IMR-90 (cell line): ENCODE measurements at regions not wholly inside any gene's neighbourhood (a gene's known extent, or its start where the extent isn't known, plus 50 kb on each side); places are given as distances from the start of the nearest gene placed in this dataset.

Source experiments
- BHLHE40 ChIP-seq: fragments of 150-350 bp; IDR thresholded peaks from 2 replicates; pipeline ENCODE4 v1.6.1; 2016; ENCODE audit warnings: mild to moderate bottlenecking, low read depth, low read length
- CEBPB ChIP-seq: IDR thresholded peaks from 2 replicates; pipeline ENCODE4 v1.6.1; 2012; ENCODE audit warnings: low read depth, low read length, improper control_type of control experiment
- CHD1 ChIP-seq: IDR thresholded peaks from 2 replicates; pipeline ENCODE4 v1.6.1; 2012; ENCODE audit warnings: low read depth, low read length, improper control_type of control experiment
- CTCF ChIP-seq: conservative IDR thresholded peaks from 2 replicates; pipeline ENCODE4 v1.5.1; 2012; ENCODE audit warnings: mild to moderate bottlenecking, low read depth, low read length, improper control_type of control experiment
- FOS ChIP-seq: fragments of 150-350 bp; IDR thresholded peaks from 2 replicates; pipeline ENCODE4 v1.6.1; 2016; ENCODE audit warnings: low read depth, low read length
- MAFK ChIP-seq: IDR thresholded peaks from 2 replicates; pipeline ENCODE4 v1.6.1; 2012; ENCODE audit warnings: low read depth, low read length, improper control_type of control experiment
- MXI1 ChIP-seq: IDR thresholded peaks from 2 replicates; pipeline ENCODE4 v1.6.1; 2012; ENCODE audit warnings: low read depth, mild to moderate bottlenecking, low read length, moderate library complexity, borderline replicate concordance
- NFE2L2 ChIP-seq: fragments of 150-350 bp; IDR thresholded peaks from 2 replicates; pipeline ENCODE4 v1.6.1; 2016; ENCODE audit warnings: low read depth, mild to moderate bottlenecking, low read length
- POLR2A ChIP-seq: IDR thresholded peaks from 2 replicates; pipeline ENCODE4 v1.6.1; 2012; ENCODE audit warnings: mild to moderate bottlenecking, low read depth, low read length
- RAD21 ChIP-seq: IDR thresholded peaks from 2 replicates; pipeline ENCODE4 v1.6.1; 2012; ENCODE audit warnings: low read length, improper control_type of control experiment
- RCOR1 ChIP-seq: IDR thresholded peaks from 2 replicates; pipeline ENCODE4 v1.6.1; 2012; ENCODE audit warnings: mild to moderate bottlenecking, low read length, improper control_type of control experiment; ENCODE audit not compliant: insufficient replicate concordance
- RFX5 ChIP-seq: IDR thresholded peaks from 2 replicates; pipeline ENCODE4 v1.8.0; 2012; ENCODE audit warnings: low read depth, mild to moderate bottlenecking, low read length, moderate library complexity
- SMC3 ChIP-seq: fragments of 150-350 bp; IDR thresholded peaks from 2 replicates; pipeline ENCODE4 v1.6.1; 2016; ENCODE audit warnings: low read depth, mild to moderate bottlenecking, antibody characterized with exemption, low read length, moderate library complexity
- USF2 ChIP-seq: fragments of 150-350 bp; IDR thresholded peaks from 2 replicates; pipeline ENCODE4 v1.6.1; 2017; ENCODE audit warnings: mild to moderate bottlenecking, antibody characterized with exemption, low read length, low read depth

- TF ChIP-seq CHD1, result no peak
- no peak for TF ChIP-seq FOS
- no peak for TF ChIP-seq CTCF
- TF ChIP-seq BHLHE40, result no peak
- no peak for TF ChIP-seq POLR2A
- TF ChIP-seq CEBPB, result no peak
- no peak for TF ChIP-seq RFX5
- TF ChIP-seq RCOR1, result no peak
- no peak for TF ChIP-seq USF2
- no peak for TF ChIP-seq MAFK
- TF ChIP-seq RAD21, result no peak
- TF ChIP-seq MXI1, result no peak
- no peak for TF ChIP-seq SMC3
- TF ChIP-seq NFE2L2, result no peak
Observed at GRCh38 chr2:51534166-51534565, 502.2 kb upstream of the NRXN1 start.
